Osteoblast (primary cell): ENCODE measurements at regions not wholly inside any gene's neighbourhood (a gene's known extent, or its start where the extent isn't known, plus 50 kb on each side); places are given as distances from the start of the nearest gene placed in this dataset.
A peak's percentile ranks its signal among the peaks of the same experiment; 100 is the strongest.
"Not testable (repeated sequence)": the region's sequence is repeated elsewhere in the genome, so short reads cannot be mapped to it uniquely, and the experiment has no call there.

Experiments used
- DNase-seq: peaks from one replicate; pipeline ENCODE4 v3.0.0; 2011; ENCODE audit warnings: low spot score, mixed read lengths; ENCODE audit not compliant: insufficient read length; ENCODE audit errors: missing footprints
- H2AFZ ChIP-seq: 2 replicates; pipeline ENCODE4 v1.6.0; 2011; ENCODE audit warnings: mild to moderate bottlenecking, low read length
- H3K27ac ChIP-seq: 2 replicates; pipeline ENCODE4 v1.5.1; 2011; ENCODE audit warnings: mild to moderate bottlenecking, low read depth, low read length, moderate library complexity
- H3K27me3 ChIP-seq: 2 replicates; pipeline ENCODE4 v1.6.0; 2012; ENCODE audit warnings: mild to moderate bottlenecking, control low read depth, inconsistent platforms, low read length, moderate library complexity; ENCODE audit not compliant: insufficient read depth
- H3K36me3 ChIP-seq: 2 replicates; pipeline ENCODE4 v1.5.1; 2011; ENCODE audit warnings: mild to moderate bottlenecking, low read length, control low read depth, moderate library complexity; ENCODE audit not compliant: insufficient read depth
- H3K4me1 ChIP-seq: 2 replicates; pipeline ENCODE4 v1.5.1; 2011; ENCODE audit warnings: mild to moderate bottlenecking, low read length, control low read depth, moderate library complexity; ENCODE audit not compliant: insufficient read depth
- H3K4me2 ChIP-seq: 2 replicates; pipeline ENCODE4 v1.6.0; 2011; ENCODE audit warnings: mild to moderate bottlenecking, low read length; ENCODE audit not compliant: insufficient read depth
- H3K4me3 ChIP-seq: fragments of 200-600 bp; sonication (generic); 3 replicates; pipeline ENCODE4 v1.5.1; 2012; ENCODE audit warnings: mild to moderate bottlenecking, low read length, inconsistent platforms; ENCODE audit not compliant: insufficient read depth
- H3K79me2 ChIP-seq: 2 replicates; pipeline ENCODE4 v1.6.0; 2012; ENCODE audit warnings: mild to moderate bottlenecking, low read length, control low read depth, inconsistent platforms; ENCODE audit not compliant: insufficient read depth
- H3K9me3 ChIP-seq: 2 replicates; pipeline ENCODE4 v1.5.1; 2011; ENCODE audit warnings: low read depth, low read length, control low read depth
- H4K20me1 ChIP-seq: 2 replicates; pipeline ENCODE4 v1.6.0; 2012; ENCODE audit warnings: mild to moderate bottlenecking, low read length, control low read depth; ENCODE audit not compliant: insufficient read depth
- TF ChIP-seq, protein P1 (sequence below): IDR thresholded peaks from 2 replicates; pipeline ENCODE4 v1.5.1; 2011; ENCODE audit warnings: mild to moderate bottlenecking, low read depth, low read length, moderate library complexity; ENCODE audit errors: extremely low read depth

DNA sequence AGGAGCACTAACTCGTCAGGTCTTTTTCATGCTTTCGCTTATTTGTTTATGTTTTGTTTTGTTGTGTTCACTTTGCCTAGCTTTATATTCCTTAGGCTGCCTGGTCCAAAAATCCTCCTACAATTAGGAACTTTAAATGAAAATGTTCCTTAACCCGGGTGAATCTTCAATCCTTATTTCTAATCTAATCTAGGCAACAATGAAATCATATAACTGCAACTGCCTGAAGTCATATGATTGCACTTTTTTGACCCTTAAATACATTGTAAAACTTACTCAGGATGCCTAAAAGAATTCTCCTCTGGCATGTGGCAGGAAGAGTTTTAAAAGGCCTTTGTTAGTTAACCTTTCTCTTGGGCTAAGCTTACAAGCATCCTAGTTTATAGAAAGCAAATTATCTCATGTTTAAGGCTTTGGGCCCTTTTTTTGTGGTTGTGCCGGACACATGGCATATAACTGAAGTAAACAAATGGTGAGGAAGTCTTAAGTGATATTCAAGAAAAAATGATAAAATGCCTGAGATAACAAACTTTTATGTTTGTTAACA is 279.4 kb downstream of the FAT4 start:
- Histone ChIP-seq H3K79me2 (no peaks in the 10 kb centered on the region), H3K4me1 (no peaks in the 10 kb centered on the region), H3K36me3 (no peaks in the 10 kb centered on the region), H3K4me3 (no peak overlapping the region), H3K27ac (no peak overlapping the region), H3K27me3 (no peaks in the 10 kb centered on the region), H3K4me2 (no peak overlapping the region), H3K9me3 (no peaks in the 10 kb centered on the region), H2AFZ (no peak overlapping the region), H4K20me1 (no peaks in the 10 kb centered on the region)
- no peak for DNase-seq
- TF ChIP-seq, protein P1, sequence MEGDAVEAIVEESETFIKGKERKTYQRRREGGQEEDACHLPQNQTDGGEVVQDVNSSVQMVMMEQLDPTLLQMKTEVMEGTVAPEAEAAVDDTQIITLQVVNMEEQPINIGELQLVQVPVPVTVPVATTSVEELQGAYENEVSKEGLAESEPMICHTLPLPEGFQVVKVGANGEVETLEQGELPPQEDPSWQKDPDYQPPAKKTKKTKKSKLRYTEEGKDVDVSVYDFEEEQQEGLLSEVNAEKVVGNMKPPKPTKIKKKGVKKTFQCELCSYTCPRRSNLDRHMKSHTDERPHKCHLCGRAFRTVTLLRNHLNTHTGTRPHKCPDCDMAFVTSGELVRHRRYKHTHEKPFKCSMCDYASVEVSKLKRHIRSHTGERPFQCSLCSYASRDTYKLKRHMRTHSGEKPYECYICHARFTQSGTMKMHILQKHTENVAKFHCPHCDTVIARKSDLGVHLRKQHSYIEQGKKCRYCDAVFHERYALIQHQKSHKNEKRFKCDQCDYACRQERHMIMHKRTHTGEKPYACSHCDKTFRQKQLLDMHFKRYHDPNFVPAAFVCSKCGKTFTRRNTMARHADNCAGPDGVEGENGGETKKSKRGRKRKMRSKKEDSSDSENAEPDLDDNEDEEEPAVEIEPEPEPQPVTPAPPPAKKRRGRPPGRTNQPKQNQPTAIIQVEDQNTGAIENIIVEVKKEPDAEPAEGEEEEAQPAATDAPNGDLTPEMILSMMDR = no peak

DNA sequence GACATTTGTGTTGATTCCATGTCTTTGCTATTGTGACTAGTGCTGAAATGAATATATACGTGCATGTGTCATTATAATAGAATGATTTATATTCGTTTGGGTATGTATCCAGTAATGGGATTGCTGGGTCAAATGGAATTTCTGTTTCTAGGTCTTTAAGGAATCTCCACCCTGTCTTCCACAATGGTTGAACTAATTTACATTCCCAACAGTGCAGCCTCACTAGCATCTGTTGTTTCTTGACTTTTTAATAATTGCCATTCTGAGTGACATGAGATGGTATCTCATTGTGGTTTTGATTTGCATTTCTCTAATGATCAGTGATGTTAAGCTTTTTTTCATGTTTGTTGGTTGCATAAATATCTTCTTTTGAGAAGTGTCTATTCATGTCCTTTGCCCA is 291.2 kb downstream of the FAT4 start:
- not testable (repeated sequence) for H3K9me3 ChIP-seq, DNase-seq, H3K4me2 ChIP-seq, H3K36me3 ChIP-seq, H2AFZ ChIP-seq, H3K4me1 ChIP-seq, H3K27me3 ChIP-seq, H3K79me2 ChIP-seq, H3K27ac ChIP-seq, H4K20me1 ChIP-seq, H3K4me3 ChIP-seq

DNA sequence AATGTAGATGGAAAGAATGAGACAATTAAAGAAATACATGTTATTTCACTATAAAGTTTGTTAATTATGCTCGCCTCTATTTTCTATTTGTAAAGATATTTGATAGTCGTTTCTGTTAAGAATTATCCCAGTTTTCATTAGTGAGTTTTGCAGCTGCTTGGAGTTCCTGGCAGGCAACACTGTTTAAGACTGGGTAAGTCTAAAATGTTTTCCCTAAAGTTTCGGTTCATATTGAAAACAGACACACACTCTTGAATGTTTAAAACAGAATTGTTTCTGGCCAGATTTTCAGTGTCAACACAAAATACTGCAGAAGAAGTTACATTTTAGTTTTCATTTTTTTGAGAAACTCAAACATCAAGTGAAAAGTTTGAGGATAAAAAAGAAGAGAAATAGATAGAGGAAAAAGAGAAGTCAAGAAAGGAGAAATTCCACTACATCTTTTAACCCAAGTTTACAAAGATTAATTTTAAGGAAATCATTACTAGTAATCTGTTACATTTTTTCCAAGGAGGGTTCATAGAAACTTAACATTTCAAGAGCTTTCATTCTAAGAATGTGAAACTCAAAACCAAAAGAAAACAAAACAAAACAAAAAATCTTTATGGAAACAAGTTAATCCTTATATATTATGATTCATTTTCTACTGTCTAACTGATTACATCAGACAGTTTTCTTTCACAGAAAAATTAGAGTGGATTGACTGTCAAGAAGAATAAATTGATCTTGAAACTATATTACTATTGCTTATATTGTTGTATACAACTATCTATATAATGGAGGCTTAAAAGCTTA is 305.5 kb downstream of the FAT4 start:
- H3K27ac ChIP-seq = peak overlapping the region; percentile 15
- no peaks in the 10 kb centered on the region for H3K36me3 ChIP-seq
- peak overlapping the region; percentile 37 for H3K4me3 ChIP-seq
- no peak for DNase-seq
- no peaks in the 10 kb centered on the region for H3K4me1 ChIP-seq
- H3K4me2 ChIP-seq = peak overlapping the region; percentile 59
- no peaks in the 10 kb centered on the region for H4K20me1 ChIP-seq
- no peaks in the 10 kb centered on the region for H3K27me3 ChIP-seq
- H3K9me3 ChIP-seq = no peaks in the 10 kb centered on the region
- TF ChIP-seq, protein P1 = no peak
- H2AFZ ChIP-seq = peak overlapping the region; percentile 52
- H3K79me2 ChIP-seq = no peaks in the 10 kb centered on the region

DNA sequence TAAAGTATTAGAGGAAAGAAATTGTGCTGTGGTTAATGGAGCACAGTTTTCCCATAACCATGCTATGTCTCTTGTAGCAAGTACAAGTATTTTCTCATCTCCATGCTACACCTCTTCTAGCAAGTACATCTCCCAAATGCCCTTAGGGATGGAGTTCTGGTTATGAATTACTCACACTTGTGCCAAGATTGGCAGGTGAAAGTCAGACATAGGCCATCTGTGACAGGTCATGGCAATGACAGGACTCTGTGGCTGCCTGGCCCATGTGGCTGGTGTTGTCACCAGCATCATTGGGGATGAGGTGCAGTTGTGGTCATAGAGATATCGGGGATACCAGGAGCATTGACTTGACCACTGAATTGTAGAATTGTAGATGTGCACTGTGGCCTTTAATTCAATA is 310.2 kb downstream of the FAT4 start:
- Histone ChIP-seq H3K79me2 (no peaks in the 10 kb centered on the region), H3K9me3 (no peaks in the 10 kb centered on the region), H4K20me1 (no peaks in the 10 kb centered on the region), H3K4me2 (no peak overlapping the region), H3K4me1 (no peaks in the 10 kb centered on the region), H3K27ac (no peak overlapping the region), H3K36me3 (no peaks in the 10 kb centered on the region), H3K27me3 (no peaks in the 10 kb centered on the region), H3K4me3 (no peak overlapping the region), H2AFZ (no peak overlapping the region)
- TF ChIP-seq, protein P1 = no peak
- DNase-seq = no peak
